ENCODE measurements at regions not wholly inside any gene's neighbourhood (a gene's known extent, or its start where the extent isn't known, plus 50 kb on each side); places are given as distances from the start of the nearest gene placed in this dataset.
A peak's percentile ranks its signal among the peaks of the same experiment; 100 is the strongest.

DNA sequence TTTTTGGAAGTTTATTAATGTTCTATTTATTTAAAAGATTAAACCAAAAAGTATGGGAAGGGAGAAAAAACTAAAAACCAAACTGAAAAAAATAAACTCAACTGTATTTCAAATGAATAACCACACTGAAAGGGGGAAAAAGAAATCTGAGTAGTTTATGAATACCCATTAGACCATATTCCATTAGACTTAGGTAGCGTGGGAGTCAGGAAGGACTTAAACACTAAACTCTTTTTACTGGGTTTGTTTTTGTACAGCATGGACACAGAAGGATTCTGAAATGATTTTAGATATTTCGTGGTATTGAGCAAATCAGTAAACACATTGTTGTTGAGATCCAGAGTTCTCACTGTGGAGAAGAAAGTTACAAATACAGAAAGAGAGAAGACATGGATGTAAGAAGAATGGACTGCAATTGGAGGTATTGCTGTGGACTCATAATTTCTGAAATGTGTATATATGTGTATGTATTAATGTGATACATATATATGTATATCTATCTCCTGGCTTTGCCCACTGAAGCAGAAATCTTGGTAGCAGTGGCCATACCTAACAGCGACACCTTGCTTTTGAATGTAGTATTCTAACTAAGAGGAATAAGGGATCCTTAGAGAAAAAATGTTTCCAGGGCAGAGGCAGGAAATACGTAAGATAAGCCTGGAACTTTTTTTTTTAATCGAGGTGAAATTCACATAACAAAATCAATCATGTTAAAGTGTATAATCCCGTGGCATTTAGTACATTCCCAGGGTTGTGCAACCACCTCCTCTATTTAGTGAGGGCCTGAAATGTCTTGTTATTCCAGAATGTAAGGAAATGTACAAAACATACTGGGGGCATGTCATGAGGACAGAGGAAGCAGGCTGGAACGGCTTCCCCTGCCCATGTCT, 228.8 kb downstream of the SMARCA2 start:
- DNase-seq (ENCODE audit: insufficient read length, low spot score) (no peak), FAIRE-seq (no peak)

DNA sequence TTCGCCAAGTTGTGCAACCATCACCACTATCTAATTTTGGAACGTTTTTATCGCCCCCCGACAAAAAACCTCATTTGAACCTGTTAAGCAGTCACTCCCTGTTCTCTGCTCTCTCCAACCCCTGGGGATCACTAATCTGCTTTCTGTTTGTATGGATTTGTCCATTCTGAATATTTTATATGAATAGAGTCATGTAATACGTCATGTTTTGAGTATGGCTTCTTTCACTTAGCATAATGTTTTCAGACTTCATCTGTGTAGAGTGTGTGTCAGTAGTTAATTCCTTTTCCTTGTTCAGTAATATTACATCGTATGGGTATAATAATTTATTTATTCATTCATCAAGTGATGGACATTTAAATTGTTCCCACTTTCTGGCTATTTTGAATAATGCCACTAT, 232.2 kb downstream of the SMARCA2 start:
- FAIRE-seq (no peak), DNase-seq (ENCODE audit: insufficient read length, low spot score) (no peak)

DNA sequence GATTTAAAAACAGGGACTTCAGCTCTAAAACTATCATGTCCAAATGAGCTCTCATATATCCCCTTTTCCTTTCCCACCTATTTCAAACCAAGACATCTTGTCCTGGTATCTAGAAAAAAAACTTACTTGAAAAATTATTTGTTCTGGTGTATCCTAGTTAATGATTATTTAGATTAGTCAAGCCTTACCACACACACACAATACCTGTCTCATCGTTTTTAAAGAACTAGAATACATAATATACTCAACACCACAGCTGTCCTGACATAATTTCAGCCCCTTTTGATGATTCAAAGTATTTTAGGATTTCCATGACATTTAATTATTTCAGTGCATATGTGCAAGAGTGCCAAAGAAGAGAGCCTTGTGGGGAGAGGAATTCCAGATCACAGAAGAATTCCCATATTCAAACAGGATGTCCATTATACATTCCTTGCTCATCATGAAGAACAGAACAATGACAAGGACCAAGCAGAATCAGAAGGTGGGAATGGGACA, 233.7 kb downstream of the SMARCA2 start:
- DNase-seq (ENCODE audit: insufficient read length, low spot score): no peak
- FAIRE-seq: no peak

DNA sequence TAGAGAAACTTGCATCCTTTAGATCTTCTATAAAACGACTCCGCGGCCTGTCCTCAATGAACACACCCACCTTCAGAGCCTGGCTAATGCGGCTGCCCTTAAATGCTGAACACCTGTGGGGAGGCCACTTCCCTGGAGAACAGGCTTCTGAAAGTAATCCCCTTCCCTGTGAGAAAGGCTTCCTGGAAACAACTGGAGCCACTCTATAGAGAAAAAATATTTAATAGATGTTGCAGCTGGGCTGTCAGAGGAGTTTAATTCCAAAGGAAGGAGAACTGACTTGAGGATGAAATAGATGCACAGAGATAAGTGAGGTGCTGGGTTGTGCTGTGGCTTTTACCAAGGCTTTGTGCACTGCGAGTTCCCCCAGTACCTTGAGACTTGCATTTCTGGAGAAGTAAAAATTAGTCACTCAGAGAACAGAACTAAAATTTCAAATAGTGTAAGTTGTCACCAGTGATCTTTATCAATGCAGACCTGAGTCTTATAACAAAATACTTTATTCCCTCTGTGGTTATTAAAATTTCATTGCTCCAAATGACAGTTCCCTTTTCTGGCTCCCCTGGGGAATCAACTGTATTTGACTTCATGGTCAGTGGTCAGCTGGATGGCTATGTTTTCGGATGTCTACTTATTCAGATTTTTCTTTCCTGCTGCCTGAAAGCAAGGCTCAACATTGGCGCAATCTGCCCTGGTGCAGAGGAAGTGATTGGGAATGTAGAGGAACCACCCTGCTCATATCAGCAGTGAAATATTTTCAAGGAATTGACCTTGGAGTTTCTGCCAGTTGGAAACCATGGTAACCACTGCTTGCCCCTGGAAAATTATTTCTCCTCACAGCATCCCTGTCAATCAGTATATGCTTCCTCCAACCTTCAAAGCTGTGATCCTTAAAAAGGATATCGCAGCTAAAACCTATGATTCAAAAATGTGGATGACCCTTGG, 238.8 kb downstream of the SMARCA2 start:
- FAIRE-seq: no peak
- DNase-seq (ENCODE audit: insufficient read length, low spot score): no peak

DNA sequence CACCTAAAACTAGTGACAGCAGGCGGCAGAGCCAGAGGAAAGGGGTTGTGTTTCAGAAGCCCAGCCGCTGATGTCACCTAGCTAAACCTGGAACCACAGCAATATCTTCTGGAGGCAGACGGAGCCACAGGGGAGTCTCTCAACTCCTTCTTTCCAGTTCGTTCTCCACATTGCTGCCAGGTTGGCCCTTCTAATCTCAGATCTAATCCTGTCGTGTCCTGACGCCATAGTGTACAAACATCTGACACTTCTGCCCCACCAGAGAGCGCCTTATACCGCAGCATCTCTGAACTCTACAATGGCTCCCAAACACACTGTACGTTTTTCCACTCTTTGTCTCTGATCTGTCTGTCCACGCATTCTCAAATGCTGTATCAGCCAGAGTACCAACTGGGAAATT, 240.0 kb downstream of the SMARCA2 start:
- FAIRE-seq: no peak
- DNase-seq (ENCODE audit: insufficient read length, low spot score): no peak

DNA sequence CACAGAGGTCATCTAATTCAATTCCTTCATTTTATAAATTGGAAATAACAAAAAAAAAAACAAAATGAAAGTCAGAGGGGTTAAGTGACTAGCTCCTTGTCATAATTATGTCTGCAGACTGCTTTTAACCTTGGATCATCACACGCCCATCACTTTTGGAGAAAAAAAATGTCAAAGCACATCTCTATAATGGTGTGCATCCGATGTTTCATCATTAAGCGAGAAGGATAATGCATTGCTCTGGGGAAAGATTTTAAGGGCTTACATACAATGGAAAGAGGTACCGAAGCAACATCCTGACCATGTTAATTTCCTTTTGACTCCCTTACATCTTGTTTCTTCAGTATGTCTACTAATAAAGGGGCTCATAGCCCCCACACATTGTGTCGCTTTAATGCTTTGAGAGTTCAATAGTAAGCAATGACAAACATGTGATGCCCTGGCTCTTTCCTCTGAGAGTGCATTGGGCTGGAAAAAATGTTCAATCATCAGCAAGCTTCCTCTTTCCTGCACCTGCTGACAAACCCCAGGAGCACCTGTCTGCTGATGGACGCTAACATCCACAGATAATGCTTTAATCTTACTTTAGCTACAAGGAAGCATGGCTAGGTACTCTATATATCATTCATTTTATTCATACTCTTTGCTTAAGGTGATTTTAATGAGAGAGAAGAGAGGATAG, 242.2 kb downstream of the SMARCA2 start:
- DNase-seq (ENCODE audit: insufficient read length, low spot score) (no peak), FAIRE-seq (no peak)

DNA sequence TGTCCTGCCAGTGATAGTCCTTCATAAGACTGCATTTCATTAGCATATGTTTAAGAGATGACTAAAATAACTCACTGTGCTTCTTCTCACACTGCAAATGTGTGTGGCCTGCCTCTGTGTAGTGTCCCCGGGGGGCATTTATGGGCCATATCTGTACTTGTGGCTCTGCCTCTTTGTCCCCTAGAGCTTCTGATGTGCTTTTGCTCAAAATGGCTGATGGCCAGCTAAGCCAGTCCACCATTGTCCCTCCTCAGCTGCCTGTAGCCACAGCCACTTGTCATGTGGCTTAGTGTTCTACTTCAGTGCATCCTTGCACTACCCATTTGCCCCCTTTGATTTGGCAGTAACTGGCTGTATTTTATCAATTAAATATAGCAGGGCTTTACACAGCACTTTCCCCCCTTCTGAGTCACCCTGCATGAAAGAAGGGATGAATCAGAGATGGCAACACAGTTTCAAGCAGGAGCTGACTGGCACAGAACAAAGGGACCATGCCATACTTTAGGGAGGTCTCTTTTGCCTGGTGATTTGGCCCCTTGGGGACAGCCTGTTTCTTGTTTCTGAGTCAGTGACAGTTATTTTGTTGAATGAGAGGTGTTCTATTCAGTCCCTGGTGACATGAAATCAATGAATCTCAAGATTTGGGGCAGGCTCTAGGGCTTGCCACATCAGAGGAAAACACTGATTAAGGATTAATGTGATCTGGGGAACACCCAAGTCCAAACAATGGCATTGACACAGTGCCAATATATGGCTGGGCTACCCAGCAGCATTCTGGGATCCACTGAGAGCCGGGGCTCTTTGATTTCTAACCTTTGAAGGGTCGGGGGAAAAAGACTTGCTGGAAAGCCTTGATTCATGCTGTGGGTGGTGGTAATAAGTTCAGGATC, 245.5 kb downstream of the SMARCA2 start:
- DNase-seq (ENCODE audit: insufficient read length, low spot score) (no peak), FAIRE-seq (no peak)

DNA sequence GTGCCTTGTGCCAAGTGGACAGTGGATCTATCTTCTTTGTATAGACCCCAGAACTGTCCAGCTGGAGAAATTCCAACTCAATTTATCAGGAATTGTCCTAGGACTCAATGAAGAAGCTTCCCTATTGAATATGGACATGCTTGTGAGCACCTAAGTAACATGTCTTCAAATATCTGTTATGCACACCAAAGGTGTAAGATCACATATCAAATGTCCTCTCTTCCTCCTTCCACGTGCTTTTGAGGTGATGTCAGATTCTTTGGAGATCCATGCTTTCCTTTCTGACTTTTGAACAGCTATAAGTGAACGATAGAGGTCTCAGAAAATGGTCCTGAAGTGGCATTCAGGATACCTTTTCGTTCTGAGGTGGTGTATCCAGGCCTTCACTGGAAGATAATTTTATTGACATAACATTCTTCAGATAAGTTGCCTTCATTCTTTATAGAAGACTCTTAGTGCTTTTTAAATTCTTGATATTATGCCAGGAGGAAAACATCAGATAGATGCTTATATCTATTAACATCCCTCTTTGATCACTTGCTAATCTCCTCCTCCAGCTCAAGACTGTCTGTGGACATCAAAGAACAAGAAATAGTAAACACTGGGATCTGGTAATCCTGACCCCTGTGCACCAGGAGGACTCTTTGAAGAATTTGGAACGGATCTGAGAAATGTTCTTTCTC, 246.4 kb downstream of the SMARCA2 start:
- no peak for FAIRE-seq

DNA sequence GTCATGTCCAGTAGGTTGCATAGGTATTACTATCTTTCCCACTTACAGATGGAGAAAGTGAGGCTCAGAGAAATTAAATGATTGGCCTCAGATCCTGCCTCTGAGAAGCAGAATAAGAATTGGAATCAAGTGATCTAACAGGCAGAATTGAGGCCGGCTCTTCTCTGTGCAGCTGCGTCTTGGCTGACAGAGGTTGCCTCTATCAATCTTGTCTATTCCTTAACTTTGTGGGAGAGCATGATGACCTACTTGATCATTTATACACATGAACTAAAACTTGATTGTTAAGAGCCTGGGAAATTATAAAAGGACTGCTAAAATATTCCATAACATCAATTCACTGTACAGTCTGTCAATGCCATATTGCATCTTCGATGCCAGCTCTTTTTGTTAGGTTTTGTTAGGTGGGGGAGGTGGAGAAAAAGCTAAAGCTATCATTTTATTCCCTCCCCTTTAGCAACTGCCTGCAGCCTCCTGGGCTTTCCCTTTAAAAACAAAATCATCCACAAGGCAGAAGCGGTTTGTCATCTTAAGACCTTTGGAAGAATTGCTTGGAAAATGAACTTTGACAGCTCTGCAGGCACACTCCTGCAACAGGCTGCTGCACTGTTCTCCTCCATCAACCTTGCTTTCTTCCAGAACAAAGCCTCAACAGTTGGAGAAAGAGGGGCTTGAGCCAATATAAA, 247.4 kb downstream of the SMARCA2 start:
- no peak for DNase-seq (ENCODE audit: insufficient read length, low spot score)
- no peak for FAIRE-seq

More for the DNA sequence above, 246.4 kb downstream of the SMARCA2 start:
- no peak for DNase-seq (ENCODE audit: insufficient read length, low spot score)

DNA sequence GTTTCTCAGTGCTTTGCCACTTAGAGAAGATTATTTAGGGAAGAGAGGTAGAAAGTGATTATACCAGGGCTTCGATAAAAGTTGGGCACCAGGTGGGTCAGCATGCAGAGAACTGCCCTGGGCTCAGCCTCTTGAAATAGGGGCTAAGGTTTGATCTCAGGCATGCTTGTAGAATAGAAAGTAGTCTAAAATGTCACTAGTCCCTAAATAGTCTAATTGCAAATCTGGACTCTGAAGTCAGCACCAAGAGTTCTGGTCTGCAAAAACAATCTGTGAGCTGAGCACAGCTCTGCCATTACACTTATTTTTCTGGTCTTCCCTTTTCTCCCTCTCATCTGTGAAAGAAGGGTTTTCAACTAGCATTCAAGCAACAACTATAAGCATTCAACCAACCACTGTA, 248.0 kb downstream of the SMARCA2 start:
- FAIRE-seq (no peak), DNase-seq (ENCODE audit: insufficient read length, low spot score) (no peak)

DNA sequence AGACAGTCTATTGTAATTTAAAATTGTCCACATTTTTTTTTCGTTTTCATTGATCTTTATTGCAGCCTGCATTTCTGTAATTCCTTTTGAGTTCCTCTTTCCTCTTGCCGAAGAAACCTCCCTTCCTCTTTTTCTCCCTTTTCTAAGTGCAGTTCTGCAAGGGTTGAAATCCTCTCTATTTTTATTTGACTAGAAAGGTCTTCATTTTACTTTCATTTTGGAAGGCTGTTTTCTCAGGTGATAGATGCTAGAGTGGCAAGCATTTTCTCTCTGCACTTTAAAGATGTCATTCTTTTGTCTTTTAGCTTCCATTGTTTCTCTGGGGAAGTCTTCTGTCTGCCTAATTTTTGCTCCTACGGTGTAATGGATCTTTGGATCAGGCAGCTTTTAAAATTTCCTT, 248.5 kb downstream of the SMARCA2 start:
- DNase-seq (ENCODE audit: insufficient read length, low spot score): no peak

DNA sequence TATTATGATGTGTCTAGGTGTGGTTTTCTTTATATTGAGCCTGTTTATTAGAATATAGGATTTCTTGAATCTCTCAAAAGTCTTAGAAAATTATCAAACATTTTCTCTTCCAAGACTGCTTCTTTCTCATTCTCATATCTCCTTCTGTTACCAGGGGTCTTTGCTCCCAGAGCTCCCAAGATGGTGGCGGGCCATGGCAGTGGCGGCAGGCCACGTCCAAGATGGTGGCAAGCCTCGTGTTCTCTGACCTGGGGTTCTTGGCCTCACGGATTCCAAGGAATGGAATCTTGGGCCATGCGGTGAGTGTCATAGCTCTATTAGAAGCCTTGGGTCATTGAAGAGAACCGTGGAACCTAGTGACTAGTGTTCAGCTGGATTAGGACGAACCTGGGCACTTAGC, 248.9 kb downstream of the SMARCA2 start:
- no peak for DNase-seq (ENCODE audit: insufficient read length, low spot score)
- no peak for FAIRE-seq

More for the DNA sequence above, 248.5 kb downstream of the SMARCA2 start:
- no peak for FAIRE-seq

DNA sequence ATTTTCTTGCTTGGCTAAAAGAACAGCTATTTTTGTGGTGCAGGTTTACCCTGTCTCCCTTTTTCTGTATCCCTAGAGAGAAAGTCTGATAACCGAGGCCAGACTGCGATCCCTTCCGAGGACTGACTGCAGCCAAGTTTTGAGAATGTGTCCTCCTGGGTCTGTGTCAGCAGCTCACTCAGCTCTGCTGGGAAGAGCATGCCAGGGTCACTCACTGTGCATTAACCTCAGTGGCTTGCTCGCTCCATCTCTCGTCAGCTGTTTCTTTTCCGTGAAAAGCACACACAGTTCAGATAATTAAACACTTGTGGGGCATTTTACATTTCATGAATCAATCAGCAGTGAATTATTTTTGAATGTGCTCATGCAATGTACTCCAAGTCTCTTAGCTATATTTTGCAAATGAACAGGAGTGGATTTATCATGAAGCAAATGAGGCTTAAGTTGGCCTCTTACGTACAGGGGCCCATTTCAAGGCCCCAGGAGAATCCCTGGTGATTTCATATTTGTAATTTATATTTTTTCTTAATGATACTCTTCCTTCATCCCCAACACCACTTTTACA, 252.1 kb downstream of the SMARCA2 start:
- FAIRE-seq (no peak), DNase-seq (ENCODE audit: insufficient read length, low spot score) (no peak)

DNA sequence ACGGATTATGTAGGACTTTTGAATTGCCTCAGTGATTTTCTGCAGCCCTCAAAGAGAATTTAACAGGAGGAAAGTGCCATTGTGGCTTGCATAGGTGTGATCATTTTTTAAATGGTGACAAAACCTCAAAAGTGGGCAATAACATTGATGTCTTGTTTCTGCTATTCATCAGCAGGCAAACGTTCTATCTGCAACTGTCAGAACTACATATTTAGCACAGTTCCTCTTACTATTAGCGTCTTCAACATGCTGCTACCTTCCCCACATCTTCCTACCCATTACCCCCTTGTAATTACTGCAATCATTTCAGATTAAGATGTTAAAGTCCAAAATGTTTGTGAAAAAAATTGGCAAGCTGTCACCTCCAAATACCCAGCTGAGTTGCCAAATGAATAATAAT, 254.6 kb downstream of the SMARCA2 start:
- FAIRE-seq (no peak), DNase-seq (ENCODE audit: insufficient read length, low spot score) (no peak)

DNA sequence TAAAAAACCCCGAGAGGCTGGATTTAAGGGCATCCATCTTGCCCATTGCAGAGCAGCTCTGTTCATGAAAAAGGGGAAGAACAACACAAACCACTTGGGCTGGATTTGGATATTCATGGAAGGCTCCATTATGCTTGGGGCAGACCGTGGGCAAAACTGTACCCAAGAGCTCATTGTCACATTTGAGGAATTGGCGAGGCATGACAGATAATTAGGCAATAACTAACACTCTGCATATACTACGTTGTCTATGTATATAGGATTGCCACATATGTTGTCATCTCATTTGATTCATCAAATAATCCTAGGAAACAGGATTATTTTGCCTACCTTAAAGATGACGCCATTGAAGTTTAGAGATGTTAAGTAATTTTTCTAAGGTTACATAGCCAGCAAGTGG, 255.4 kb downstream of the SMARCA2 start:
- DNase-seq (ENCODE audit: insufficient read length, low spot score) (no peak), FAIRE-seq (no peak)

DNA sequence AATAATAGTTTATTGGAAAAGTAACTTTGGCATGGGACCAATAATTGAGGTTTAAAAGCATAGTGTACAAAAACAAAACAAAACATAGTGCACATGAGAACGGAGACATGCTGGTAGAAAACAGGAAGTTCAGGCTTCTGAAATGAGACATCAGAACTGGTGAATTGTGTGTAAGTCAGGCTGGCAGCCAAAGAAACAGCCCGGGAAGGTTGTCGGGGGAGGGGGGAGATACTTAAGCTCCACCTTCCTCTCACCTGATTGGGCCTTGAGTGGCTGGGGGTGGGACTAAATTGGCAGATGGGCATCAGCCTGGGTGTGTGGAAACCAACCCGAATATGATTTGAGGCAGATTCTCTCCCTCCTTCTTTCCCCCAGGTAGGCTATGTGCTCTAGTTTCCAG, 256.3 kb downstream of the SMARCA2 start:
- FAIRE-seq (no peak), DNase-seq (ENCODE audit: insufficient read length, low spot score) (peak; percentile 18)

DNA sequence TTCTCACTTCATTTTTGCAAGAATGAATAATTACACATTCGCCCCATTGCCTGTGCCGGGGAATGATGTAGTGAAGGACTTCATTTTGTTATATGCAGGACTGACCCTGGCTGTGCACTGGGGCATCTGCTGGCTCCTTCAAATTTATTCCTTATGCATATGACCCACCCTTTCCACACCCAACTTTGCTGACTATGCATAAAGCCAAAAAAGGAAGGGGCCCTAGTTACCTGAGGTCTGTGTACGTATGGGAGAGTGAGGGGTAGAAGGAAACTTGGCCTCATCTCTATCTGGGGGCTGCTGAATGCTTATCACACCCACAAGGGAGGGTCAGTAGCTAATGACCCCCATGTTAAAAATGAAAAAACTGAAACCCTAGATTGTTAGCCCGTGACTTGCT, 259.6 kb downstream of the SMARCA2 start:
- FAIRE-seq (no peak), DNase-seq (ENCODE audit: insufficient read length, low spot score) (no peak)

DNA sequence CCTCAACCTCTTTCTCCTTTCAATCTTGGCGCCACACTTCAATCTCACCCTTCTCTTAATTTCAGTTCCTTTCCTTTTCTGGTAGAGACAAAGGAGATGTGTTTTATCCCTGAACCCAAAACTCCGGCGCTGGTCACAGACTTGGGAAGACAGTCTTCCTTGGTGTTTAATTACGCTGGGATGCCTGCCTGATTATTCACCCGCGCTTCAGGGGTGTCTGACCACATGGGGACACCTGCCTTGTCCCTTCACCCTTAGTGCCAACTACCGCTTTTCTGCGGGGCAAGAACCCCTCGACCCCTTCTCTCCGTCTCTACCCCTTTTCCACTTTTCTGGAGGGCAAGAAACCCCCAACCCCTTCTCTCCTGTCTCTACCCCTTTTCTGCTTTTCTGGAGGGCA, 261.1 kb downstream of the SMARCA2 start:
- FAIRE-seq (no peak), DNase-seq (ENCODE audit: insufficient read length, low spot score) (no peak)

Data from GM19239 (cell line).